ENCODE measurements at regions not wholly inside any gene's neighbourhood (a gene's known extent, or its start where the extent isn't known, plus 50 kb on each side); places are given as distances from the start of the nearest gene placed in this dataset.

DNA sequence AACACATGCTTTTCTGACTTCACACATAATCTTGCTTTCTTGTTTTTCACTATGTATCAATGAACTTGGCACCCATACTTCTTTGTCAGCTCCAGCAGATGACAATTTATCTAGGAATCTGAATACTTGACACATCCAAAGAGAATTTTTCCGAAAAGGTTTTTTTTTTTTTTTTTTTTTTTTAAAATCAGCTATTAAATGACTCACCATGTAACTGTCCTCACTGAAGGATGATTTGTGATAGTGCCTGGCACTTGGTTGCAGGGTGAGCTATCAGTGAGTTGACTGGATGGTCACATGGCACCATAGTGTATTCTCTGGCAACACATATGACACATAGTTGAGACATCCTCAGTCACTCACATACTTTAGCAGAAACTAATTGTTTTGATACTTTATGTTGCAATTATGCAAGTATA is 133.4 kb upstream of the E2F8 start:
- TF ChIP-seq CTCF (IDR thresholded peaks at IDR 0.05) (no peak), POLR2A (IDR thresholded peaks at IDR 0.05) (no peak)

Data from adrenal gland (tissue), 5 donors.